Lower lobe of right lung (tissue), 2 donors: ENCODE measurements at regions not wholly inside any gene's neighbourhood (a gene's known extent, or its start where the extent isn't known, plus 50 kb on each side); places are given as distances from the start of the nearest gene placed in this dataset.
"Not testable (repeated sequence)": the region's sequence is repeated elsewhere in the genome, so short reads cannot be mapped to it uniquely, and the experiment has no call there.

ENCODE experiments used
- ATAC-seq, 2 donors: fragments of 200-7000 bp; cut with Tn5 transposase; one replicate each; pipeline ENCODE4 v1.9.1; 2020 to 2022; ENCODE audit warnings: mild to moderate bottlenecking in 2 of 2, moderate library complexity in 2 of 2
- DNase-seq: peaks from one replicate; pipeline ENCODE4 v3.0.0-alpha.2; 2020
- H3K27ac ChIP-seq: fragments of 200-600 bp; one replicate; pipeline ENCODE4 v1.8.0; 2022
- H3K27me3 ChIP-seq: fragments of 200-600 bp; one replicate; pipeline ENCODE4 v1.8.0; 2022; ENCODE audit warnings: low read depth
- H3K36me3 ChIP-seq: fragments of 200-600 bp; one replicate; pipeline ENCODE4 v1.8.0; 2022; ENCODE audit warnings: mild to moderate bottlenecking
- H3K4me1 ChIP-seq: fragments of 200-600 bp; one replicate; pipeline ENCODE4 v1.8.0; 2022
- H3K4me3 ChIP-seq: fragments of 200-600 bp; one replicate; pipeline ENCODE4 v1.8.0; 2022; ENCODE audit warnings: mild to moderate bottlenecking
- H3K9me3 ChIP-seq: fragments of 200-600 bp; one replicate; pipeline ENCODE4 v1.8.0; 2022
- intact Hi-C: fragments of 100-400 bp; cut with DNase I; formaldehyde crosslinking; loops from one replicate; pipeline ENCODE4 v1.11.0; 2022
- TF ChIP-seq, protein P1 (sequence below): fragments of 200-600 bp; IDR thresholded peaks from one replicate; pipeline ENCODE4 v1.8.0; 2022; ENCODE audit warnings: antibody characterized with exemption, mild to moderate bottlenecking
- donor health status: DM: no; HTN: yes; CAD: no; lungs with severe emphysema.

DNA sequence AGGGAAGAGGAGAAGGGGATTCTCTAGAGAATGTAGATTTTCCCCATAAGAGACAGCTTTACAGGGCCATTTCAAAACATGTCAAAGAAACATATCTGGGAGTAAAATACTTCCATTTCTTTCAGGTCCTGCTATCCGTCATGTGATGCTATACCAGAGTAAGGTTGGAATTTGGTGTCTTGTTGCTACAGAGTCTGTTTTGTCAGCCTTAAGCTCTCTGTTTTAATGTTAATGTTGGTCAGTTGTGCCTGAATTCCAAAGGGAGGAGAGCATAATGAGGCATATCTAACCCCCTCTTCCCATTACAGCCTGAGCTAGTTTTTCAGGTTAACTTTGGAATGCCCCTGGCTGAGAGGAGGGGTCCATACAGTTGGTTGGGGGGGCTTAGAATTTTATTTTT is 94.7 kb upstream of the CCDC71L start:
- Histone ChIP-seq H3K27me3 (no peaks in the 10 kb centered on the region), H3K4me3 (no peak overlapping the region), H3K36me3 (no peaks in the 10 kb centered on the region), H3K4me1 (no peaks in the 10 kb centered on the region), H3K27ac (no peak overlapping the region), H3K9me3 (no peaks in the 10 kb centered on the region)
- TF ChIP-seq, protein P1, sequence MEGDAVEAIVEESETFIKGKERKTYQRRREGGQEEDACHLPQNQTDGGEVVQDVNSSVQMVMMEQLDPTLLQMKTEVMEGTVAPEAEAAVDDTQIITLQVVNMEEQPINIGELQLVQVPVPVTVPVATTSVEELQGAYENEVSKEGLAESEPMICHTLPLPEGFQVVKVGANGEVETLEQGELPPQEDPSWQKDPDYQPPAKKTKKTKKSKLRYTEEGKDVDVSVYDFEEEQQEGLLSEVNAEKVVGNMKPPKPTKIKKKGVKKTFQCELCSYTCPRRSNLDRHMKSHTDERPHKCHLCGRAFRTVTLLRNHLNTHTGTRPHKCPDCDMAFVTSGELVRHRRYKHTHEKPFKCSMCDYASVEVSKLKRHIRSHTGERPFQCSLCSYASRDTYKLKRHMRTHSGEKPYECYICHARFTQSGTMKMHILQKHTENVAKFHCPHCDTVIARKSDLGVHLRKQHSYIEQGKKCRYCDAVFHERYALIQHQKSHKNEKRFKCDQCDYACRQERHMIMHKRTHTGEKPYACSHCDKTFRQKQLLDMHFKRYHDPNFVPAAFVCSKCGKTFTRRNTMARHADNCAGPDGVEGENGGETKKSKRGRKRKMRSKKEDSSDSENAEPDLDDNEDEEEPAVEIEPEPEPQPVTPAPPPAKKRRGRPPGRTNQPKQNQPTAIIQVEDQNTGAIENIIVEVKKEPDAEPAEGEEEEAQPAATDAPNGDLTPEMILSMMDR, result no peak
- ATAC-seq, result no peak
- DNase-seq, result no peak
- intact Hi-C loops, result no loop called here

DNA sequence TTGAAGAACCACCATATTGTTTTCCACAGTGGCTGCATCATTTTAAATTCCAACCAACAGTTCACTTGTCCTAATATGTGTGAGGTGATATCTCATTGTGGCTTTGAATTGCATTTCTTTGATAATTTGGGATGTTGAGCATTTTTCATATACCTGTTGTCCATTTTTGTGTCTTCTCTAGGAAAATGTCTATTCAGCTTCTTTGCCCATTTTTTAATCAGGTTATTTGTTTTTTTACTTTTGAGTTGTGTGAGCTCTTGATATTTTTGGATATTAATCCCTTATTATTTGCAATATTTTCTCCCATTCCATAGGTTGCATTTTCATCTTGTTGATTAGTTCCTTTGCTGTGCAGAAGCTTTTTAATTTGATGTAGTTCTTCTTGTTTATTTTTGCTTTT is 95.1 kb upstream of the CCDC71L start:
- TF ChIP-seq, protein P1, result no peak
- intact Hi-C loops, result no loop called here
- H3K27me3 ChIP-seq, result no peaks in the 10 kb centered on the region
- DNase-seq (no peak), ATAC-seq (no peak)
- H3K36me3 ChIP-seq, result no peaks in the 10 kb centered on the region
- H3K4me3 ChIP-seq, result no peak overlapping the region
- H3K9me3 ChIP-seq, result no peaks in the 10 kb centered on the region
- no peak overlapping the region for H3K27ac ChIP-seq
- H3K4me1 ChIP-seq, result no peaks in the 10 kb centered on the region

DNA sequence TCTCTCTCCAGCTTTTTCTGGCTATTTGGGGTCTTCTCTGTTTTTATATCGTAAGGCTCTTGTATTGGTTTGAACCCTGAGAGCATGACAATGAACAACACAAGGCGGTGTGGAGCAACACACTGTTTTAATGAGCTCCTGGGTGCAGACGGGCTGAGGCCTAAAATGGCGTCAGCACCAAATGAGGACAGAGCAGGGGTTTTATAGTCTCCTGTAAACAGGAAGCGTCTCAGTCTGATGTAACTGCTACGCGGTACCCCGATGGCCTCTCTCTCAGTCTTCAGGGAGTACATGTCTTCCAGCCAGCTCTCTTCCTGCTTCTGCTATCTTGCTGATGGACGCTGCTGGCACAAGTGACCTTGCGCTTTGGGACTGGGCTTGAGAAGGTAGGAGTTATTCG is 95.9 kb upstream of the CCDC71L start:
- Histone ChIP-seq H3K4me3 (no peak overlapping the region), H3K4me1 (no peaks in the 10 kb centered on the region), H3K36me3 (no peaks in the 10 kb centered on the region), H3K27me3 (no peaks in the 10 kb centered on the region), H3K27ac (no peak overlapping the region), H3K9me3 (no peaks in the 10 kb centered on the region)
- intact Hi-C loops, result no loop called here
- TF ChIP-seq, protein P1, result no peak
- ATAC-seq (no peak), DNase-seq (no peak)

DNA sequence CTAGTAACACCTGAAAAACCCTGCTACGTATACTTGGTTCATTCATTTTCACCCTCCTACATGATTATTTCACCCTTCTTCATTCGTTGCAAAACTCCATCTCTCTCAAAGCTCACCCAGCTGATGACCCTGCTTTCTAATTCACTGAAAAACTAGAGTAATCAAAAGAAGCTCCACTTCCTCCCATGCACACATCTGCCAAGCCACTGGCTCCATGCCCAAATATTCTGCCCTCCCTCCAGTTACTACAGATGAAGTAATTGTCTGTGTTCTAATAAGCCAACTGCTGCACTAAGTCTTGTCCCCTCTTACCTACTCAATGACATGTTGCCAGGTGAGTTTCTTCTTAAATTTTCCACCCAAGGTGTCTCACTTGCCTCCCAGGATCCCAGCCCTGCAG is 96.9 kb upstream of the CCDC71L start:
- Histone ChIP-seq H3K4me3 (no peak overlapping the region), H3K27me3 (no peaks in the 10 kb centered on the region), H3K27ac (no peak overlapping the region), H3K4me1 (no peaks in the 10 kb centered on the region), H3K9me3 (no peaks in the 10 kb centered on the region), H3K36me3 (no peaks in the 10 kb centered on the region)
- DNase-seq (no peak), ATAC-seq (peak in 1 of 2 donors; percentile 29)
- intact Hi-C loops, result no loop called here
- TF ChIP-seq, protein P1, result no peak

DNA sequence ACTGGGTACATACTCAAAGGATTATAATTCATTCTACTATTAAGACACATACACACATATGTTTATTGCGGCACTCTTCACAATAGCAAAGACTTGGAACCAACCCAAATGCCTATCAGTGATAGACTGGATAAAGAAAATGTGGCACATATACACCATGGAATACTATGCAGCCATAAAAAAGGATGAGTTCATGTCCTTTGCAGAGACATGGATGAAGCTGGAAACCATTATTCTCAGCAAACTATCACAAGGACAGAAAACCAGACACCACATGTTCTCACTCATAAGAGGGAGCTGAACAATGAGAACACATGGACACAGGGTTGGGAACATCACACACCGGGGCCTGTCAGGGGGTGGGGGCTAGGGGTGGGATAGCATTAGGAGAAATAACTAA is 101.9 kb upstream of the CCDC71L start:
- H3K4me3 ChIP-seq, DNase-seq, H3K4me1 ChIP-seq, ATAC-seq, intact Hi-C loops, H3K27me3 ChIP-seq, H3K36me3 ChIP-seq, H3K9me3 ChIP-seq, H3K27ac ChIP-seq: not testable (repeated sequence)

DNA sequence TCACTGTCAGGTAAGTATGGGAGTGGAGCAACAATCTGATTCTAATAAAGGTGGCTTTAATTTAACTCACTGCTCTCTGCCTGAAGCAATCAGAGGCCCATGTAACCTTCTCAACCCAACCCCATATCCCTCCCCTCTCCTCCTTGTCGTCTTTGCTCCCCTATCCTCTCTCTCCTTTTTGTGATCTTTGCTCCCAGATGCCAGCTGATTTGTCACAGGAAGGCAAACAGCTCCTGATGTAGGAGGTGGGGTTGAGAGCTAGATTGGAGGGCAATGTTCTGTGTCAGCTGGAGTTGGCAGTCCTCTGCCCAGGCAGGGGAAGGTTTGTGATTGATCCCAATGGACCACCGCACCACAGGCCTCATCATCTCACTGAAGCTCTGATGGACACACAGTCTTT is 101.4 kb upstream of the PIK3CG start:
- DNase-seq, result no peak
- TF ChIP-seq, protein P1, result no peak
- no peak overlapping the region for H3K4me3 ChIP-seq
- intact Hi-C loops, result no loop called here
- H3K4me1 ChIP-seq, result peaks cover 12% of the 10 kb centered on the region
- no peak for ATAC-seq
- no peak overlapping the region for H3K27ac ChIP-seq
- H3K9me3 ChIP-seq, result no peaks in the 10 kb centered on the region
- no peaks in the 10 kb centered on the region for H3K27me3 ChIP-seq
- no peaks in the 10 kb centered on the region for H3K36me3 ChIP-seq
